ENCODE measurements at regions not wholly inside any gene's neighbourhood (a gene's known extent, or its start where the extent isn't known, plus 50 kb on each side); places are given as distances from the start of the nearest gene placed in this dataset.
"Not testable (repeated sequence)": the region's sequence is repeated elsewhere in the genome, so short reads cannot be mapped to it uniquely, and the experiment has no call there.

DNA sequence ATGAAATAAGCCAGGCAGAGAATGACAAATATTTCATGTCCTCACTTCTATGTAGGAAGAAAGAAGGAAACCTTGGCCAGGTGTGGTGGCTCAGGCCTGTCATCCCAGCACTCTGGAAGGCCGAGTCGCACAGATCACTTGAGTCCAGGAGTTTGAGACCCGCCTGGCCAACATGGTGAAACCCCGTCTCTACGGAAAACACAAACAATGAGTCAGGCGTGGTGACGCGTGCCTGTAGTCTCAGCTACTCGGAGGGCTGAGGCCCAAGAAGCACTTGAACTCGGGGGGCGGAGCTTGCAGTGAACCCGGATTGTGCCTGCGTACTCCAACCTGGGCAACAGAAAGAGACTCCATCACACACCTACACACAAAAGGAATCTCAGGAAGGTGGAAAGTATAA, 80.5 kb upstream of the HMX1 start:
- WGBS, 2 experiments (ENCODE audit: extremely low coverage in 2 of 2, insufficient read length in 1 of 2) = 61% methylated on average over 5 of the region's 13 CpGs; no CpG with 5 or more reads in 1 of the 2 experiments

DNA sequence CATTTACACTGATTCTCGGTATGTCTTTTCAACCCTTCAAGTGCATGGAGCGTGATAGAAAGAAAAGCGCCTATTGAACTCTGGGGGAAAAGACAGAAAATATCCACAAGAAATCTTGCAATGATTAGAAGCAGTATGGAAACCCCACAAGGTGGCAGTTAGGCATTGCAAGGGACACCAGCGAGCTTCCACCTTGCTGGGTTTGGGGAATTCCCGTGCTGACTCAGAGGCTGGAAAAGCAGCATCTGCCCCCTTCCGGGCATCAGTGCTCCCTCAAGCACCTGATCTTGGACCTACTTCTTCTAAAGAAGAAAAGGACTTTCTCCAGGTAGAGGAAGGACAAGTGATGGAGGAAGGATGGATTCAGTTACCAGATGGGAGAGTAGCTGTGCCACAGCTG, 73.9 kb upstream of the HMX1 start:
- H3K9me1 ChIP-seq (ENCODE audit: insufficient read depth, low read length); H3K9ac ChIP-seq (ENCODE audit: low read depth, low read length); H3K4me3 ChIP-seq (ENCODE audit: insufficient read depth, low read depth, low read length); H4K5ac ChIP-seq (ENCODE audit: low read depth, low read length); H4K20me1 ChIP-seq (ENCODE audit: insufficient read depth, low read length); H3K9me3 ChIP-seq (ENCODE audit: control insufficient read depth, insufficient read depth, low read length); H3K27me3 ChIP-seq (ENCODE audit: control insufficient read depth, insufficient read depth, low read length); H2BK5ac ChIP-seq (ENCODE audit: low read depth, low read length, poor library complexity, severe bottlenecking); BruUV-seq (replicated peaks); H3K14ac ChIP-seq (replicated peaks; ENCODE audit: low read depth, low read length); H2BK120ac ChIP-seq (ENCODE audit: low read depth, low read length); H4K91ac ChIP-seq (ENCODE audit: insufficient read depth, low read depth, low read length); H3K56ac ChIP-seq (ENCODE audit: extremely low read depth, insufficient read depth, low read length); H2AK9ac ChIP-seq (replicated peaks; ENCODE audit: low read depth, low read length, poor library complexity); H2AK5ac ChIP-seq (ENCODE audit: low read depth, low read length); dilution Hi-C loops (cut with HindIII; ENCODE audit: low sequenced_read_pairs, unreplicated experiment); ATAC-seq (ENCODE audit: low read depth); POLR2A ChIA-PET (ENCODE audit: unreplicated experiment); H3K4me1 ChIP-seq (ENCODE audit: control insufficient read depth, insufficient read depth, low read length); CTCF ChIA-PET; H3K23ac ChIP-seq (ENCODE audit: low read depth, low read length); H2BK15ac ChIP-seq (ENCODE audit: low read depth, low read length); H3K27ac ChIP-seq (ENCODE audit: insufficient read depth, low read length); in situ Hi-C loops (cut with MboI; ENCODE audit: low sequenced_read_pairs); H2AFZ ChIP-seq (replicated peaks; ENCODE audit: low read length, poor library complexity); H3K18ac ChIP-seq (ENCODE audit: low read depth, low read length); H3K79me1 ChIP-seq (ENCODE audit: low read depth in 1 of 2, low read length in 2 of 2); DNase-seq; H2BK20ac ChIP-seq (ENCODE audit: low read depth, low read length); H4K8ac ChIP-seq (ENCODE audit: low read depth in 2 of 2, low read length in 2 of 2); H3K4me2 ChIP-seq (ENCODE audit: low read depth, low read length); H3K36me3 ChIP-seq (ENCODE audit: control insufficient read depth, insufficient read depth, low read length); intact Hi-C loops (cut with micrococcal nuclease); H3K4ac ChIP-seq (ENCODE audit: low read depth, low read length): not testable (repeated sequence)
- WGBS, 2 experiments (ENCODE audit: extremely low coverage in 2 of 2, insufficient read length in 1 of 2) = no CpG with 5 or more reads among the region's 6 CpGs

More for the DNA sequence above, 80.5 kb upstream of the HMX1 start:
- H2BK20ac ChIP-seq (ENCODE audit: low read depth, low read length); CTCF ChIA-PET; H3K4me3 ChIP-seq (ENCODE audit: insufficient read depth, low read depth, low read length); POLR2A ChIA-PET (ENCODE audit: unreplicated experiment); H3K56ac ChIP-seq (ENCODE audit: extremely low read depth, insufficient read depth, low read length); H2BK5ac ChIP-seq (ENCODE audit: low read depth, low read length, poor library complexity, severe bottlenecking); ATAC-seq (ENCODE audit: low read depth); dilution Hi-C loops (cut with HindIII; ENCODE audit: low sequenced_read_pairs, unreplicated experiment); DNase-seq; H3K4ac ChIP-seq (ENCODE audit: low read depth, low read length); H3K27ac ChIP-seq (ENCODE audit: insufficient read depth, low read length); H3K4me2 ChIP-seq (ENCODE audit: low read depth, low read length); H3K79me1 ChIP-seq (ENCODE audit: low read depth in 1 of 2, low read length in 2 of 2); H4K20me1 ChIP-seq (ENCODE audit: insufficient read depth, low read length); H2BK15ac ChIP-seq (ENCODE audit: low read depth, low read length); H3K9me3 ChIP-seq (ENCODE audit: control insufficient read depth, insufficient read depth, low read length); H3K23ac ChIP-seq (ENCODE audit: low read depth, low read length); H4K5ac ChIP-seq (ENCODE audit: low read depth, low read length); H3K36me3 ChIP-seq (ENCODE audit: control insufficient read depth, insufficient read depth, low read length); H2AFZ ChIP-seq (replicated peaks; ENCODE audit: low read length, poor library complexity); H3K18ac ChIP-seq (ENCODE audit: low read depth, low read length); H2AK9ac ChIP-seq (replicated peaks; ENCODE audit: low read depth, low read length, poor library complexity); H3K4me1 ChIP-seq (ENCODE audit: control insufficient read depth, insufficient read depth, low read length); H2AK5ac ChIP-seq (ENCODE audit: low read depth, low read length); H3K14ac ChIP-seq (replicated peaks; ENCODE audit: low read depth, low read length); H3K27me3 ChIP-seq (ENCODE audit: control insufficient read depth, insufficient read depth, low read length); H3K9ac ChIP-seq (ENCODE audit: low read depth, low read length); H3K9me1 ChIP-seq (ENCODE audit: insufficient read depth, low read length); in situ Hi-C loops (cut with MboI; ENCODE audit: low sequenced_read_pairs); BruUV-seq (replicated peaks); H4K8ac ChIP-seq (ENCODE audit: low read depth in 2 of 2, low read length in 2 of 2); intact Hi-C loops (cut with micrococcal nuclease); H2BK120ac ChIP-seq (ENCODE audit: low read depth, low read length); H4K91ac ChIP-seq (ENCODE audit: insufficient read depth, low read depth, low read length): not testable (repeated sequence)

Measured in IMR-90 (cell line).